ENCODE measurements at regions not wholly inside any gene's neighbourhood (a gene's known extent, or its start where the extent isn't known, plus 50 kb on each side); places are given as distances from the start of the nearest gene placed in this dataset.

GRCh38 chr2:60092781-60093180 lies 460.7 kb downstream of the BCL11A start:
- no peak for TF ChIP-seq CTCF (conservative IDR thresholded peaks at IDR 0.05)
- TF ChIP-seq EZH2 (IDR thresholded peaks at IDR 0.05; ENCODE audit: low read depth), result no peak

Data from PC-9 (cell line).